SK-N-SH (cell line): ENCODE measurements at regions not wholly inside any gene's neighbourhood (a gene's known extent, or its start where the extent isn't known, plus 50 kb on each side); places are given as distances from the start of the nearest gene placed in this dataset.

Source experiments
- CTCF ChIA-PET: fragments of 300-600, 350-600 bp; formaldehyde crosslinking; extraction: SDS; loops from one replicate; lab custom pipeline; 2021; lab: Yijun Ruan, JAX
- POLR2A ChIA-PET: fragments of 350-600 bp; sonication (Branson Sonifier 250); formaldehyde crosslinking; extraction: SDS; loops from one replicate; lab custom pipeline; 2020; ENCODE audit warnings: antibody characterized with exemption, inconsistent platforms; lab: Yijun Ruan, JAX
- DNase-seq: peaks from one replicate; pipeline ENCODE4 v3.0.0; 2012
- H2AFZ ChIP-seq: fragments of 200-600 bp; sonication (generic); 2 replicates; pipeline ENCODE4 v1.8.1; 2016; ENCODE audit warnings: antibody characterized with exemption, mild to moderate bottlenecking, low read depth
- H3F3A ChIP-seq: fragments of 200-600 bp; sonication (generic); replicated peaks from 2 replicates; pipeline ENCODE3; 2016; ENCODE audit warnings: antibody characterized with exemption, mild to moderate bottlenecking; ENCODE audit not compliant: insufficient read depth
- H3K27ac ChIP-seq, 2 experiments: fragments of 200-500 bp in 1 of 2; fragments of 200-600 bp in 1 of 2; sonication (Bioruptor generic) in 1 of 2; sonication (generic), shearing (Covaris generic) in 1 of 2; 2 replicates each; pipeline versions ENCODE4 v1.5.1 to v1.6.1; 2014 to 2016; ENCODE audit warnings: low read depth in 2 of 2, inconsistent platforms in 1 of 2, low read length in 1 of 2, mild to moderate bottlenecking in 1 of 2, mixed read lengths in 1 of 2
- H3K27me3 ChIP-seq: fragments of 200-600 bp; sonication (generic), shearing (Covaris generic); 2 replicates; pipeline ENCODE4 v1.6.1; 2016; ENCODE audit warnings: mixed run types; ENCODE audit not compliant: insufficient read depth
- H3K36me3 ChIP-seq, 2 experiments: fragments of 200-500 bp in 1 of 2; fragments of 200-600 bp in 1 of 2; sonication (Bioruptor generic) in 1 of 2; sonication (generic) in 1 of 2; replicated peaks in 1 of 2; 2 replicates each; pipeline versions ENCODE3 to v1.5.1; 2014 to 2016; ENCODE audit warnings: low read length in 1 of 2, mild to moderate bottlenecking in 1 of 2; ENCODE audit not compliant: insufficient read depth in 2 of 2, control insufficient read depth in 1 of 2
- H3K4me1 ChIP-seq, 2 experiments: fragments of 200-500 bp in 1 of 2; fragments of 200-600 bp in 1 of 2; sonication (Bioruptor generic) in 1 of 2; sonication (generic), shearing (Covaris generic) in 1 of 2; 2 replicates each; pipeline versions ENCODE4 v1.5.1 to v1.6.1; 2014 to 2016; ENCODE audit warnings: low read depth in 1 of 2, low read length in 1 of 2, mixed run types in 1 of 2; ENCODE audit not compliant: insufficient read depth in 2 of 2, control insufficient read depth in 1 of 2
- H3K4me2 ChIP-seq: fragments of 200-600 bp; sonication (generic), shearing (Covaris generic); 2 replicates; pipeline ENCODE4 v1.6.1; 2017; ENCODE audit warnings: mixed run types
- H3K4me3 ChIP-seq, 2 experiments: fragments of 200-500 bp in 1 of 2; fragments of 200-600 bp in 1 of 2; sonication (Bioruptor generic) in 1 of 2; sonication (generic), shearing (Covaris generic) in 1 of 2; 2 replicates each; pipeline versions ENCODE4 v1.5.1 to v1.8.1; 2014 to 2016; ENCODE audit warnings: low read depth in 2 of 2, inconsistent platforms in 1 of 2, low read length in 1 of 2, mild to moderate bottlenecking in 1 of 2, mixed read lengths in 1 of 2, moderate library complexity in 1 of 2
- H3K79me2 ChIP-seq: fragments of 200-600 bp; sonication (generic); 2 replicates; pipeline ENCODE4 v1.8.1; 2017; ENCODE audit warnings: mild to moderate bottlenecking; ENCODE audit not compliant: insufficient read depth
- H3K9ac ChIP-seq: fragments of 200-600 bp; sonication (generic); 2 replicates; pipeline ENCODE4 v1.6.1; 2017; ENCODE audit warnings: mixed run types
- H3K9me2 ChIP-seq: fragments of 200-600 bp; sonication (generic); 2 replicates; pipeline ENCODE4 v1.6.1; 2017; ENCODE audit warnings: mixed run types
- H3K9me3 ChIP-seq: fragments of 200-600 bp; sonication (generic); 2 replicates; pipeline ENCODE4 v1.6.1; 2017; ENCODE audit warnings: mixed run types, mild to moderate bottlenecking, moderate library complexity
- H4K20me1 ChIP-seq: fragments of 200-600 bp; sonication (generic); 2 replicates; pipeline ENCODE4 v1.6.1; 2017; ENCODE audit warnings: mild to moderate bottlenecking, mixed run types; ENCODE audit not compliant: insufficient read depth
- CHD2 ChIP-seq: fragments of 150-350 bp; IDR thresholded peaks from 2 replicates; pipeline ENCODE4 v1.6.1; 2018; ENCODE audit warnings: low read length; ENCODE audit not compliant: partially characterized antibody
- CTCF ChIP-seq: fragments of 200-600 bp; sonication (generic); IDR thresholded peaks from 2 replicates; pipeline ENCODE4 v1.6.1; 2017; ENCODE audit warnings: antibody characterized with exemption, mild to moderate bottlenecking, moderate library complexity
- EZH2phosphoT487 ChIP-seq: fragments of 200-600 bp; sonication (generic); IDR thresholded peaks from 2 replicates; pipeline ENCODE4 v1.6.1; 2017; ENCODE audit warnings: low read depth, mixed run types, mild to moderate bottlenecking, antibody characterized with exemption, moderate library complexity, borderline replicate concordance
- FOXJ3 ChIP-seq: sonication (generic); formaldehyde crosslinking; IDR thresholded peaks from 2 replicates; pipeline ENCODE4 v1.5.1; 2020; ENCODE audit warnings: mild to moderate bottlenecking, missing genetic modification reagents
- FOXM1 ChIP-seq: IDR thresholded peaks from 2 replicates; pipeline ENCODE4 v1.4.0; 2012; ENCODE audit warnings: low read depth, mild to moderate bottlenecking
- GATA2 ChIP-seq: sonication (generic); formaldehyde crosslinking; IDR thresholded peaks from 2 replicates; pipeline ENCODE4 v1.5.0; 2020; ENCODE audit warnings: mild to moderate bottlenecking, missing genetic modification reagents
- IRF3 ChIP-seq: fragments of 150-350 bp; IDR thresholded peaks from 2 replicates; pipeline ENCODE4 v1.6.1; 2016; ENCODE audit warnings: mild to moderate bottlenecking, low read depth, low read length
- JUND ChIP-seq: IDR thresholded peaks from 2 replicates; pipeline ENCODE4 v1.4.0; 2012
- MEF2A ChIP-seq: IDR thresholded peaks from 2 replicates; pipeline ENCODE4 v1.4.0; 2012; ENCODE audit warnings: low read depth, borderline replicate concordance
- MXI1 ChIP-seq: IDR thresholded peaks from 2 replicates; pipeline ENCODE4 v1.6.1; 2012; ENCODE audit warnings: mild to moderate bottlenecking, low read depth, low read length, improper control_type of control experiment
- PBX3 ChIP-seq: IDR thresholded peaks from 2 replicates; pipeline ENCODE4; 2012
- RAD21 ChIP-seq: IDR thresholded peaks from 2 replicates; pipeline ENCODE4 v1.6.1; 2012; ENCODE audit warnings: mild to moderate bottlenecking, low read length
- REST ChIP-seq: IDR thresholded peaks from 2 replicates; pipeline ENCODE4 v1.6.1; 2012; ENCODE audit warnings: mild to moderate bottlenecking, low read depth, low read length, moderate library complexity
- RFX5 ChIP-seq: IDR thresholded peaks from 2 replicates; pipeline ENCODE4 v1.6.1; 2012; ENCODE audit warnings: mild to moderate bottlenecking, improper control_type of control experiment, low read length
- SMC3 ChIP-seq: IDR thresholded peaks from 2 replicates; pipeline ENCODE4 v1.6.1; 2012; ENCODE audit warnings: low read depth, low read length, improper control_type of control experiment
- TEAD4 ChIP-seq: IDR thresholded peaks from 2 replicates; pipeline ENCODE4 v1.4.0; 2012; ENCODE audit warnings: mild to moderate bottlenecking, borderline replicate concordance; ENCODE audit not compliant: insufficient read depth
- USF1 ChIP-seq: IDR thresholded peaks from 2 replicates; pipeline ENCODE4 v1.4.0; 2012; ENCODE audit warnings: low read depth, borderline replicate concordance
- USF2 ChIP-seq: fragments of 150-350 bp; IDR thresholded peaks from 2 replicates; pipeline ENCODE4 v1.6.1; 2017; ENCODE audit warnings: antibody characterized with exemption, low read length, low read depth, borderline replicate concordance
- YY1 ChIP-seq: IDR thresholded peaks from 2 replicates; pipeline ENCODE4 v1.4.0; 2012; ENCODE audit warnings: low read depth, mild to moderate bottlenecking
- WGBS: methylation state at CpG from one replicate; pipeline ENCODE4 v1.1.6; 2017; ENCODE audit warnings: low lambda C conversion rate; 5-methylcytosine and 5-hydroxymethylcytosine counted together

- peaks cover 9% of the 10 kb centered on the region; the same call in 1 of the 2 replicates for H3K9me3 ChIP-seq
- TF ChIP-seq FOXJ3 (CRISPR knock-in tag) (no peak), SMC3 (no peak), GATA2 (CRISPR knock-in tag) (no peak), PBX3 (no peak), REST (no peak), IRF3 (no peak), TEAD4 (no peak), YY1 (no peak), CTCF (no peak), RAD21 (no peak), FOXM1 (no peak), CHD2 (no peak), MXI1 (no peak), MEF2A (no peak), EZH2phosphoT487 (no peak), RFX5 (no peak), USF2 (no peak), JUND (no peak), USF1 (no peak)
- TF ChIP-seq, all 33 proteins: peak for 0
- CTCF ChIA-PET = no interaction called here
- H3K27me3 ChIP-seq = no peaks in the 10 kb centered on the region
- H3K9ac ChIP-seq = no peak overlapping the region
- POLR2A ChIA-PET = no interaction called here
- H4K20me1 ChIP-seq = no peaks in the 10 kb centered on the region
- H3K9me2 ChIP-seq = no peaks in the 10 kb centered on the region
- no peaks in the 10 kb centered on the region for H3K36me3 ChIP-seq
- WGBS = 72% methylated on average over 4 of the region's 4 CpGs
- H3K4me3 ChIP-seq = no peak overlapping the region
- no peak overlapping the region for H2AFZ ChIP-seq
- H3K4me1 ChIP-seq = no peaks in the 10 kb centered on the region; a peak in 1 of 4 replicates
- H3K4me2 ChIP-seq = no peak overlapping the region
- no peaks in the 10 kb centered on the region for H3K79me2 ChIP-seq
- no peak for DNase-seq
- no peak overlapping the region for H3K27ac ChIP-seq
- no peaks in the 10 kb centered on the region for H3F3A ChIP-seq
These were observed 730.7 kb upstream of the ALCAM start for GRCh38 chr3:104635872-104636580.
